OCI-LY1 (cell line): ENCODE measurements at regions not wholly inside any gene's neighbourhood (a gene's known extent, or its start where the extent isn't known, plus 50 kb on each side); places are given as distances from the start of the nearest gene placed in this dataset.

ENCODE experiments used
- EZH2 ChIP-seq: fragments of 200-600 bp; sonication (generic), shearing (Covaris generic); IDR thresholded peaks from 2 replicates; pipeline ENCODE4 v1.8.0; 2017; ENCODE audit warnings: borderline replicate concordance, mixed run types, mild to moderate bottlenecking, antibody characterized with exemption, low read length, moderate library complexity, mixed read lengths
- TF ChIP-seq, protein P1 (sequence below): fragments of 200-600 bp; sonication (generic), shearing (Covaris generic); IDR thresholded peaks from 2 replicates; pipeline ENCODE4 v1.5.1; 2017; ENCODE audit warnings: mild to moderate bottlenecking, antibody characterized with exemption, low read length, moderate library complexity, mixed read lengths

GRCh38 chr15:62903437-62903836, 139.1 kb upstream of the TPM1 start:
- TF ChIP-seq, protein P1, sequence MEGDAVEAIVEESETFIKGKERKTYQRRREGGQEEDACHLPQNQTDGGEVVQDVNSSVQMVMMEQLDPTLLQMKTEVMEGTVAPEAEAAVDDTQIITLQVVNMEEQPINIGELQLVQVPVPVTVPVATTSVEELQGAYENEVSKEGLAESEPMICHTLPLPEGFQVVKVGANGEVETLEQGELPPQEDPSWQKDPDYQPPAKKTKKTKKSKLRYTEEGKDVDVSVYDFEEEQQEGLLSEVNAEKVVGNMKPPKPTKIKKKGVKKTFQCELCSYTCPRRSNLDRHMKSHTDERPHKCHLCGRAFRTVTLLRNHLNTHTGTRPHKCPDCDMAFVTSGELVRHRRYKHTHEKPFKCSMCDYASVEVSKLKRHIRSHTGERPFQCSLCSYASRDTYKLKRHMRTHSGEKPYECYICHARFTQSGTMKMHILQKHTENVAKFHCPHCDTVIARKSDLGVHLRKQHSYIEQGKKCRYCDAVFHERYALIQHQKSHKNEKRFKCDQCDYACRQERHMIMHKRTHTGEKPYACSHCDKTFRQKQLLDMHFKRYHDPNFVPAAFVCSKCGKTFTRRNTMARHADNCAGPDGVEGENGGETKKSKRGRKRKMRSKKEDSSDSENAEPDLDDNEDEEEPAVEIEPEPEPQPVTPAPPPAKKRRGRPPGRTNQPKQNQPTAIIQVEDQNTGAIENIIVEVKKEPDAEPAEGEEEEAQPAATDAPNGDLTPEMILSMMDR: no peak
- TF ChIP-seq EZH2: no peak
